IMR-90 (cell line): ENCODE measurements at regions not wholly inside any gene's neighbourhood (a gene's known extent, or its start where the extent isn't known, plus 50 kb on each side); places are given as distances from the start of the nearest gene placed in this dataset.

Source experiments
- ATAC-seq: fragments of 200-7000 bp; cut with Tn5 transposase; 2 replicates; pipeline ENCODE4 v1.9.1; 2020; ENCODE audit warnings: low read depth, mild to moderate bottlenecking, moderate library complexity
- BruUV-seq: library from RNA; stranded (reverse); fragments of 400-500 nt; replicated peaks from 2 replicates; lab custom pipeline; 2021; lab: Mats Ljungman, UMichigan
- CTCF ChIA-PET: fragments of 300-600 bp; formaldehyde crosslinking; extraction: SDS; loops from one replicate; lab custom pipeline; 2021; ENCODE audit warnings: antibody characterized with exemption; lab: Yijun Ruan, JAX
- POLR2A ChIA-PET: fragments of 300-600 bp; sonication (Branson Sonifier 250); formaldehyde crosslinking; loops from one replicate; lab custom pipeline; 2022; ENCODE audit warnings: antibody characterized with exemption; ENCODE audit not compliant: unreplicated experiment; lab: Charles Lee
- DNase-seq: peaks from one replicate; pipeline ENCODE4 v3.0.0; 2013
- H2AFZ ChIP-seq: replicated peaks from 2 replicates; pipeline ENCODE3; 2013; ENCODE audit warnings: low read length, mild to moderate bottlenecking; ENCODE audit not compliant: poor library complexity
- H2AK5ac ChIP-seq: 2 replicates; pipeline ENCODE4 v1.6.1; 2013; ENCODE audit warnings: low read depth, low read length, inconsistent platforms
- H2AK9ac ChIP-seq: replicated peaks from 2 replicates; pipeline ENCODE3; 2013; ENCODE audit warnings: mild to moderate bottlenecking, low read depth, low read length, moderate library complexity; ENCODE audit not compliant: poor library complexity
- H2BK120ac ChIP-seq: 2 replicates; pipeline ENCODE4 v1.6.1; 2013; ENCODE audit warnings: low read depth, low read length, inconsistent platforms
- H2BK15ac ChIP-seq: 3 replicates; pipeline ENCODE4 v1.6.1; 2013; ENCODE audit warnings: low read depth, low read length, inconsistent platforms
- H2BK20ac ChIP-seq: 2 replicates; pipeline ENCODE4 v1.6.1; 2013; ENCODE audit warnings: low read depth, mild to moderate bottlenecking, inconsistent platforms, low read length, moderate library complexity
- H2BK5ac ChIP-seq: 2 replicates; pipeline ENCODE4 v1.6.1; 2013; ENCODE audit warnings: mild to moderate bottlenecking, low read depth, low read length, inconsistent platforms; ENCODE audit not compliant: poor library complexity, severe bottlenecking
- H3K14ac ChIP-seq: replicated peaks from 2 replicates; pipeline ENCODE4 v1.6.1; 2013; ENCODE audit warnings: low read depth, low read length, inconsistent platforms
- H3K18ac ChIP-seq: 2 replicates; pipeline ENCODE4 v1.6.1; 2013; ENCODE audit warnings: low read depth, low read length, control low read depth
- H3K23ac ChIP-seq: 2 replicates; pipeline ENCODE4 v1.6.1; 2013; ENCODE audit warnings: low read depth, low read length, inconsistent platforms
- H3K27ac ChIP-seq: 2 replicates; pipeline ENCODE4 v1.5.1; 2013; ENCODE audit warnings: mild to moderate bottlenecking, control low read depth, low read length; ENCODE audit not compliant: insufficient read depth
- H3K27me3 ChIP-seq: 2 replicates; pipeline ENCODE4 v1.6.1; 2013; ENCODE audit warnings: low read length; ENCODE audit not compliant: control insufficient read depth, insufficient read depth
- H3K36me3 ChIP-seq: 2 replicates; pipeline ENCODE4 v1.6.1; 2013; ENCODE audit warnings: low read length, mixed read lengths; ENCODE audit not compliant: control insufficient read depth, insufficient read depth
- H3K4ac ChIP-seq: 2 replicates; pipeline ENCODE4 v1.6.1; 2013; ENCODE audit warnings: low read depth, low read length, inconsistent platforms
- H3K4me1 ChIP-seq: 2 replicates; pipeline ENCODE4 v1.6.1; 2013; ENCODE audit warnings: low read length, mixed read lengths; ENCODE audit not compliant: control insufficient read depth, insufficient read depth
- H3K4me2 ChIP-seq: 2 replicates; pipeline ENCODE4 v1.6.1; 2013; ENCODE audit warnings: low read depth, mild to moderate bottlenecking, control low read depth, low read length, moderate library complexity
- H3K4me3 ChIP-seq: 2 replicates; pipeline ENCODE4 v1.5.1; 2013; ENCODE audit warnings: low read depth, mild to moderate bottlenecking, control low read depth, low read length, moderate library complexity; ENCODE audit not compliant: insufficient read depth
- H3K56ac ChIP-seq: 2 replicates; pipeline ENCODE4 v1.6.1; 2013; ENCODE audit warnings: low read length, inconsistent platforms; ENCODE audit not compliant: insufficient read depth; ENCODE audit errors: extremely low read depth
- H3K79me1 ChIP-seq, 2 experiments: 2 replicates each; pipeline ENCODE4 v1.6.1; 2013; ENCODE audit warnings: low read length in 2 of 2, inconsistent platforms in 1 of 2, low read depth in 1 of 2
- H3K9ac ChIP-seq: 2 replicates; pipeline ENCODE4 v1.6.1; 2013; ENCODE audit warnings: low read depth, low read length, control low read depth
- H3K9me1 ChIP-seq: 2 replicates; pipeline ENCODE4 v1.6.1; 2013; ENCODE audit warnings: low read length, inconsistent platforms; ENCODE audit not compliant: insufficient read depth
- H3K9me3 ChIP-seq: 2 replicates; pipeline ENCODE4 v1.6.1; 2013; ENCODE audit warnings: low read length; ENCODE audit not compliant: control insufficient read depth, insufficient read depth
- H4K20me1 ChIP-seq: 2 replicates; pipeline ENCODE4 v1.6.1; 2013; ENCODE audit warnings: low read length, inconsistent platforms; ENCODE audit not compliant: insufficient read depth
- H4K5ac ChIP-seq: 2 replicates; pipeline ENCODE4 v1.6.1; 2013; ENCODE audit warnings: mild to moderate bottlenecking, low read depth, low read length, control low read depth
- H4K8ac ChIP-seq, 2 experiments: 2 replicates each; pipeline ENCODE4 v1.6.1; 2013; ENCODE audit warnings: low read depth in 2 of 2, low read length in 2 of 2, control low read depth in 1 of 2, inconsistent platforms in 1 of 2
- H4K91ac ChIP-seq: 2 replicates; pipeline ENCODE4 v1.6.1; 2013; ENCODE audit warnings: low read depth, low read length, inconsistent platforms; ENCODE audit not compliant: insufficient read depth
- CHD1 ChIP-seq: IDR thresholded peaks from 2 replicates; pipeline ENCODE4 v1.6.1; 2012; ENCODE audit warnings: low read depth, low read length, improper control_type of control experiment
- WGBS, 2 experiments: methylation state at CpG; one replicate each; pipeline versions ENCODE4 v1.1.5 to v1.1.7; 2013; ENCODE audit warnings: missing lambda C conversion rate in 2 of 2; ENCODE audit not compliant: insufficient read length in 1 of 2; ENCODE audit errors: extremely low coverage in 2 of 2; 5-methylcytosine and 5-hydroxymethylcytosine counted together
- dilution Hi-C: fragments of 300-500 bp; cut with HindIII; formaldehyde crosslinking; loops from one replicate; pipeline ENCODE4 v1.14.3; 2018; ENCODE audit warnings: low sequenced_read_pairs; ENCODE audit not compliant: unreplicated experiment
- in situ Hi-C: fragments of 300-500 bp; cut with MboI; formaldehyde crosslinking; loops from 3 replicates; pipeline ENCODE4 v1.14.3; 2019; ENCODE audit warnings: low sequenced_read_pairs, inconsistent platforms, mixed read lengths
- intact Hi-C: fragments of 100-400 bp; cut with micrococcal nuclease; formaldehyde crosslinking; loops from 2 replicates; pipeline ENCODE4 v1.10.0; 2022
- TF ChIP-seq, protein P1 (sequence below): fragments of 150-350 bp; IDR thresholded peaks from 2 replicates; pipeline ENCODE4 v1.6.1; 2017; ENCODE audit warnings: mild to moderate bottlenecking, antibody characterized with exemption, low read length, low read depth

GRCh38 chr16:8474587-8474986 lies 115.7 kb downstream of the TMEM114 start:
- CTCF ChIA-PET = no interaction called here
- BruUV-seq = no TSS peak

More at GRCh38 chr16:8474587-8474986, 115.7 kb downstream of the TMEM114 start:
- WGBS, 2 experiments = 0% methylated on average over 4 of the region's 9 CpGs; no CpG with 5 or more reads in 1 of the 2 experiments
- in situ Hi-C loops (no loop called here), intact Hi-C loops (no loop called here), dilution Hi-C loops (no loop called here)
- Histone ChIP-seq H4K20me1 (no peaks in the 10 kb centered on the region), H3K27ac (no peak overlapping the region), H2BK15ac (no peak overlapping the region), H3K9ac (no peak overlapping the region), H3K4me3 (no peak overlapping the region), H2BK120ac (no peak overlapping the region), H3K27me3 (no peaks in the 10 kb centered on the region), H3K4me1 (no peaks in the 10 kb centered on the region), H4K91ac (no peak overlapping the region), H3K4ac (no peak overlapping the region), H2BK5ac (no peak overlapping the region), H2AK9ac (no peak overlapping the region), H3K36me3 (no peaks in the 10 kb centered on the region), H3K18ac (no peak overlapping the region), H2BK20ac (no peak overlapping the region), H2AK5ac (no peak overlapping the region), H3K23ac (no peak overlapping the region), H3K14ac (no peak overlapping the region), H3K9me1 (no peaks in the 10 kb centered on the region), H3K9me3 (peaks cover 15% of the 10 kb centered on the region), H4K8ac (no peak overlapping the region), H3K56ac (no peak overlapping the region), H4K5ac (no peak overlapping the region), H3K4me2 (no peak overlapping the region), H3K79me1 (no peaks in the 10 kb centered on the region), H2AFZ (no peak overlapping the region)
- TF ChIP-seq, protein P1, sequence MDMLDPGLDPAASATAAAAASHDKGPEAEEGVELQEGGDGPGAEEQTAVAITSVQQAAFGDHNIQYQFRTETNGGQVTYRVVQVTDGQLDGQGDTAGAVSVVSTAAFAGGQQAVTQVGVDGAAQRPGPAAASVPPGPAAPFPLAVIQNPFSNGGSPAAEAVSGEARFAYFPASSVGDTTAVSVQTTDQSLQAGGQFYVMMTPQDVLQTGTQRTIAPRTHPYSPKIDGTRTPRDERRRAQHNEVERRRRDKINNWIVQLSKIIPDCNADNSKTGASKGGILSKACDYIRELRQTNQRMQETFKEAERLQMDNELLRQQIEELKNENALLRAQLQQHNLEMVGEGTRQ = no peak
- no peak for TF ChIP-seq CHD1
- POLR2A ChIA-PET = no interaction called here
- ATAC-seq (no peak), DNase-seq (no peak)
